HCT116 (cell line): ENCODE measurements at regions not wholly inside any gene's neighbourhood (a gene's known extent, or its start where the extent isn't known, plus 50 kb on each side); places are given as distances from the start of the nearest gene placed in this dataset.

ENCODE experiments used
- ATAC-seq: fragments of 200-7000 bp; cut with Tn5 transposase; 2 replicates; pipeline ENCODE4 v1.9.1; 2020; ENCODE audit warnings: mild to moderate bottlenecking, moderate library complexity
- BruUV-seq: library from RNA; stranded (reverse); fragments of 400-500 nt; replicated peaks from 2 replicates; lab custom pipeline; 2021; lab: Mats Ljungman, UMichigan
- CTCF ChIA-PET: fragments of 300-600 bp; sonication (Branson Sonifier 250); formaldehyde crosslinking; loops from one replicate; lab custom pipeline; 2021; ENCODE audit warnings: antibody characterized with exemption; lab: Charles Lee
- POLR2A ChIA-PET: fragments of 300-600, 350-600 bp; sonication (Branson Sonifier 250); formaldehyde crosslinking; loops from one replicate; lab custom pipeline; 2021; ENCODE audit warnings: antibody characterized with exemption; lab: Charles Lee
- RAD21 ChIA-PET, 2 experiments: fragments of 300-600 bp; sonication (Branson Sonifier 250); formaldehyde crosslinking; loops; one replicate each; lab custom pipeline; 2023; ENCODE audit warnings: low total read pairs in 2 of 2; ENCODE audit not compliant: uncharacterized antibody in 2 of 2, unreplicated experiment in 2 of 2, low non-redundant PET in 1 of 2; lab: Charles Lee
- DNase-seq: peaks from one replicate; pipeline ENCODE4 v3.0.0-alpha.2; 2010; ENCODE audit warnings: low read depth, low spot score
- H2AFZ ChIP-seq: fragments of 200-600 bp; shearing (Covaris generic), sonication (generic); 2 replicates; pipeline ENCODE4 v1.6.1; 2017; ENCODE audit warnings: low read depth, mixed run types, mixed read lengths, antibody characterized with exemption, low read length; ENCODE audit not compliant: poor library complexity, severe bottlenecking
- H3K27ac ChIP-seq: 2 replicates; pipeline ENCODE4 v1.5.1; 2012; ENCODE audit warnings: low read depth, low read length
- H3K27me3 ChIP-seq: fragments of 200-600 bp; sonication (generic); 2 replicates; pipeline ENCODE4 v1.6.1; 2016; ENCODE audit warnings: mixed run types, low read length, mixed read lengths; ENCODE audit not compliant: insufficient read depth
- H3K36me3 ChIP-seq, 2 experiments: fragments of 200-500 bp in 1 of 2; fragments of 200-600 bp in 1 of 2; sonication (Bioruptor generic) in 1 of 2; sonication (generic) in 1 of 2; 2 replicates each; pipeline versions ENCODE4 v1.5.1 to v1.6.1; 2014 to 2016; ENCODE audit warnings: low read length in 2 of 2, inconsistent platforms in 1 of 2, mixed read lengths in 1 of 2, mixed run types in 1 of 2; ENCODE audit not compliant: insufficient read depth in 2 of 2, control insufficient read depth in 1 of 2
- H3K4me1 ChIP-seq, 2 experiments: fragments of 200-600 bp in 1 of 2; sonication (generic) in 1 of 2; 2 replicates each; pipeline versions ENCODE4 v1.5.1 to v1.6.1; 2012 to 2017; ENCODE audit warnings: low read length in 2 of 2, inconsistent platforms in 1 of 2, mild to moderate bottlenecking in 1 of 2, mixed read lengths in 1 of 2, mixed run types in 1 of 2, moderate library complexity in 1 of 2; ENCODE audit not compliant: insufficient read depth in 2 of 2, control insufficient read depth in 1 of 2
- H3K4me2 ChIP-seq: fragments of 200-600 bp; sonication (generic); 2 replicates; pipeline ENCODE4 v1.6.1; 2017; ENCODE audit warnings: mixed run types, low read length, mixed read lengths
- H3K4me3 ChIP-seq, 2 experiments: fragments of 200-600 bp in 1 of 2; sonication (generic) in 1 of 2; replicated peaks in 1 of 2; 2 replicates each; pipeline ENCODE4 v1.5.1; 2011 to 2016; ENCODE audit warnings: low read length in 2 of 2, control low read depth in 1 of 2, low read depth in 1 of 2, mild to moderate bottlenecking in 1 of 2, mixed read lengths in 1 of 2, mixed run types in 1 of 2
- H3K79me2 ChIP-seq: fragments of 200-600 bp; sonication (generic); 2 replicates; pipeline ENCODE4 v1.6.1; 2017; ENCODE audit warnings: mild to moderate bottlenecking, mixed run types, low read length, moderate library complexity, mixed read lengths; ENCODE audit not compliant: insufficient read depth
- H3K9ac ChIP-seq: fragments of 200-600 bp; sonication (generic); 2 replicates; pipeline ENCODE4 v1.6.1; 2016; ENCODE audit warnings: low read length, mixed read lengths
- H3K9me2 ChIP-seq: fragments of 200-600 bp; sonication (generic), shearing (Covaris generic); 2 replicates; pipeline ENCODE4 v1.6.1; 2017; ENCODE audit warnings: mixed run types, mild to moderate bottlenecking, moderate library complexity; ENCODE audit not compliant: insufficient read depth
- H3K9me3 ChIP-seq, 2 experiments: fragments of 200-500 bp in 1 of 2; fragments of 200-600 bp in 1 of 2; sonication (Bioruptor generic) in 1 of 2; sonication (generic) in 1 of 2; 2 replicates each; pipeline ENCODE4 v1.6.1; 2014 to 2017; ENCODE audit warnings: low read length in 2 of 2, mixed read lengths in 2 of 2, inconsistent platforms in 1 of 2, low read depth in 1 of 2, mild to moderate bottlenecking in 1 of 2, mixed run types in 1 of 2, moderate library complexity in 1 of 2; ENCODE audit not compliant: control insufficient read depth in 1 of 2, insufficient read depth in 1 of 2
- H4K20me1 ChIP-seq: fragments of 200-600 bp; sonication (generic), shearing (Covaris generic); 2 replicates; pipeline ENCODE4 v1.6.1; 2017; ENCODE audit warnings: mixed run types, mild to moderate bottlenecking, moderate library complexity; ENCODE audit not compliant: insufficient read depth
- CEBPB ChIP-seq: IDR thresholded peaks from 2 replicates; pipeline ENCODE4 v1.6.1; 2012; ENCODE audit warnings: low read depth
- CTCF ChIP-seq, 3 experiments: fragments of 200-600 bp in 1 of 3; sonication (generic) in 1 of 3; IDR thresholded peaks in 2 of 3; conservative IDR thresholded peaks in 1 of 3; 2 replicates each; pipeline ENCODE4 v1.5.1; 2012 to 2017; ENCODE audit warnings: low read depth in 2 of 3, low read length in 2 of 3, antibody characterized with exemption in 1 of 3, borderline replicate concordance in 1 of 3, control low read depth in 1 of 3, mild to moderate bottlenecking in 1 of 3, mixed read lengths in 1 of 3, mixed run types in 1 of 3, moderate library complexity in 1 of 3; ENCODE audit not compliant: insufficient read depth in 1 of 3
- ELF1 ChIP-seq: IDR thresholded peaks from 2 replicates; pipeline ENCODE4 v1.6.1; 2012; ENCODE audit warnings: low read depth, borderline replicate concordance
- EZH2phosphoT487 ChIP-seq: fragments of 200-600 bp; IDR thresholded peaks from 2 replicates; pipeline ENCODE4 v1.6.1; 2018; ENCODE audit warnings: antibody characterized with exemption, borderline replicate concordance
- FOSL1 ChIP-seq: IDR thresholded peaks from 2 replicates; pipeline ENCODE4 v1.6.1; 2012; ENCODE audit warnings: low read depth
- JUND ChIP-seq: IDR thresholded peaks from 2 replicates; pipeline ENCODE4 v1.6.1; 2012
- POLR2A ChIP-seq: IDR thresholded peaks from 2 replicates; pipeline ENCODE4 v1.7.0; 2011; ENCODE audit warnings: borderline replicate concordance; ENCODE audit not compliant: insufficient read depth, insufficient read length; ENCODE audit errors: extremely low read depth
- POLR2AphosphoS5 ChIP-seq: IDR thresholded peaks from 2 replicates; pipeline ENCODE4 v1.6.1; 2011; ENCODE audit warnings: mild to moderate bottlenecking, low read depth, low read length, moderate library complexity
- RAD21 ChIP-seq: IDR thresholded peaks from 2 replicates; pipeline ENCODE4 v1.6.1; 2012; ENCODE audit warnings: low read depth, mild to moderate bottlenecking
- REST ChIP-seq: IDR thresholded peaks from 2 replicates; pipeline ENCODE4 v1.6.1; 2012; ENCODE audit warnings: low read depth
- SIN3A ChIP-seq: IDR thresholded peaks from 2 replicates; pipeline ENCODE4 v1.6.1; 2012; ENCODE audit warnings: low read depth
- SP1 ChIP-seq: IDR thresholded peaks from 2 replicates; pipeline ENCODE4 v1.6.1; 2012; ENCODE audit warnings: low read depth
- YY1 ChIP-seq: IDR thresholded peaks from 2 replicates; pipeline ENCODE4 v1.6.1; 2011; ENCODE audit warnings: low read length, low read depth, moderate library complexity, mild to moderate bottlenecking; ENCODE audit not compliant: insufficient replicate concordance; ENCODE audit errors: extremely low read depth
- ZBTB33 ChIP-seq: IDR thresholded peaks from 2 replicates; pipeline ENCODE4 v1.6.1; 2011; ENCODE audit warnings: mild to moderate bottlenecking, low read length, moderate library complexity; ENCODE audit not compliant: insufficient replicate concordance; ENCODE audit errors: extremely low read depth
- ZFX ChIP-seq: fragments of 450-650 bp; IDR thresholded peaks from 2 replicates; pipeline ENCODE4 v1.6.1; 2017
- ZNF274 ChIP-seq: fragments of 200-500 bp; sonication (Bioruptor generic); IDR thresholded peaks from 2 replicates; pipeline ENCODE4 v1.6.1; 2014; ENCODE audit warnings: mild to moderate bottlenecking, low read depth, low read length, inconsistent platforms
- intact Hi-C: fragments of 100-400 bp; cut with micrococcal nuclease; formaldehyde crosslinking; loops from 2 replicates; pipeline ENCODE4 v1.10.0; 2022
- TF ChIP-seq, protein P1 (sequence below): IDR thresholded peaks from 2 replicates; pipeline ENCODE4 v1.6.1; 2012
- TF ChIP-seq, protein P2 (sequence below): IDR thresholded peaks from 2 replicates; pipeline ENCODE4 v1.6.1; 2012

GRCh38 chr21:27495836-27496235 is 528.9 kb upstream of the ADAMTS5 start:
- BruUV-seq: no TSS peak
- CTCF ChIA-PET: no interaction called here
- peaks cover 13 to 27% of the 10 kb centered on the region in 2 experiments; a peak in 3 of 4 replicates for H3K9me3 ChIP-seq

More at GRCh38 chr21:27495836-27496235, 528.9 kb upstream of the ADAMTS5 start:
- Histone ChIP-seq H3K4me1 (no peaks in the 10 kb centered on the region), H3K79me2 (no peaks in the 10 kb centered on the region), H3K36me3 (no peaks in the 10 kb centered on the region), H3K4me2 (no peak overlapping the region), H3K27ac (no peak overlapping the region), H3K4me3 (no peak overlapping the region), H4K20me1 (no peaks in the 10 kb centered on the region), H3K27me3 (no peaks in the 10 kb centered on the region), H3K9ac (no peak overlapping the region), H3K9me2 (no peaks in the 10 kb centered on the region), H2AFZ (no peak overlapping the region)
- no peak for TF ChIP-seq FOSL1
- TF ChIP-seq ZNF274: no peak
- no peak for TF ChIP-seq POLR2AphosphoS5
- TF ChIP-seq JUND: no peak
- TF ChIP-seq, protein P1, sequence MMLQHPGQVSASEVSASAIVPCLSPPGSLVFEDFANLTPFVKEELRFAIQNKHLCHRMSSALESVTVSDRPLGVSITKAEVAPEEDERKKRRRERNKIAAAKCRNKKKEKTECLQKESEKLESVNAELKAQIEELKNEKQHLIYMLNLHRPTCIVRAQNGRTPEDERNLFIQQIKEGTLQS: no peak
- TF ChIP-seq ZBTB33: no peak
- no peak for TF ChIP-seq SP1
- TF ChIP-seq ZFX: no peak
- TF ChIP-seq ELF1: no peak
- TF ChIP-seq YY1: no peak
- no peak for TF ChIP-seq CEBPB
- TF ChIP-seq CTCF (IDR thresholded peaks at IDR 0.05 in 2 of 3, conservative IDR thresholded peaks at IDR 0.05 in 1 of 3; ENCODE audit: borderline replicate concordance in 1 of 3, insufficient read depth in 1 of 3, low read depth in 2 of 3, low read length in 2 of 3): no peak
- TF ChIP-seq RAD21: no peak
- no peak for TF ChIP-seq SIN3A
- TF ChIP-seq POLR2A: no peak
- TF ChIP-seq, protein P2, sequence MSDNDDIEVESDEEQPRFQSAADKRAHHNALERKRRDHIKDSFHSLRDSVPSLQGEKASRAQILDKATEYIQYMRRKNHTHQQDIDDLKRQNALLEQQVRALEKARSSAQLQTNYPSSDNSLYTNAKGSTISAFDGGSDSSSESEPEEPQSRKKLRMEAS: no peak
- no peak for TF ChIP-seq REST
- TF ChIP-seq EZH2phosphoT487: no peak
- no peak for DNase-seq
- RAD21 ChIA-PET: no interaction called here
- POLR2A ChIA-PET: no interaction called here
- no peak for ATAC-seq
- intact Hi-C loops: no loop called here
